ACC112 (cell line): ENCODE measurements at regions not wholly inside any gene's neighbourhood (a gene's known extent, or its start where the extent isn't known, plus 50 kb on each side); places are given as distances from the start of the nearest gene placed in this dataset.

Experiments used
- H2AFZ ChIP-seq: fragments of 200-600 bp; sonication (generic); one replicate; pipeline ENCODE4 v1.6.0; 2017; ENCODE audit warnings: antibody characterized with exemption, low read length; ENCODE audit not compliant: unreplicated experiment
- H3K27ac ChIP-seq: fragments of 200-600 bp; sonication (generic); 2 replicates; pipeline ENCODE4 v1.5.1; 2014; ENCODE audit warnings: low read depth, mild to moderate bottlenecking, antibody characterized with exemption, low read length, moderate library complexity
- H3K27me3 ChIP-seq: fragments of 200-600 bp; sonication (generic); 2 replicates; pipeline ENCODE4 v1.6.1; 2014; ENCODE audit warnings: mild to moderate bottlenecking, antibody characterized with exemption, low read length, moderate library complexity, mixed read lengths; ENCODE audit not compliant: insufficient read depth
- H3K36me3 ChIP-seq: fragments of 200-600 bp; sonication (generic); 2 replicates; pipeline ENCODE4 v1.6.1; 2016; ENCODE audit warnings: mild to moderate bottlenecking, antibody characterized with exemption, low read length, moderate library complexity, mixed read lengths; ENCODE audit not compliant: insufficient read depth
- H3K4me1 ChIP-seq: fragments of 200-600 bp; sonication (generic); one replicate; pipeline ENCODE4 v1.6.1; 2016; ENCODE audit warnings: low read length, mixed read lengths; ENCODE audit not compliant: insufficient read depth, unreplicated experiment, control insufficient read depth
- H3K4me3 ChIP-seq: fragments of 200-600 bp; sonication (generic); 2 replicates; pipeline ENCODE4 v1.5.1; 2014; ENCODE audit warnings: mild to moderate bottlenecking, low read depth, low read length
- H3K79me2 ChIP-seq: fragments of 200-600 bp; sonication (generic); one replicate; pipeline ENCODE4 v1.6.0; 2016; ENCODE audit warnings: low read length; ENCODE audit not compliant: control insufficient read depth, unreplicated experiment, insufficient read depth

DNA sequence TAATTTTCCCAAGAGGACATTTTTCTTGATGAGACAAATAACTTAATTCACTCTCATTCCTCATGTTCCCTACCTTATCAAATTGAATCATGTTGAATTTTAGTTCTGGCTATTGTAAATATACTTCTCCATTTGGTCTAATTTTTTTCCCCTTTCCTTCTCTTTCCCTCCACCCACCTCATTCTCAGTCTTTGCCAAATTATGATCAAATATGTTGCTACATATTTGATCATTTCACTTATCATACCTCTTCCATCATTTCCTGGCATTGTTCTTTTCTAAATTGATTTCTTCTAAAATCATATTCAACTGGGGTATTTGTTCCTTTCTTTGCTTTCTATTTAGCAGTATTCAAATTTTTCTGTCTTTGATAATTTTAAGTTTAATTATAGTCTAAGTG, 52.3 kb downstream of the HDGFL1 start:
- Histone ChIP-seq H2AFZ (no peak overlapping the region), H3K4me3 (no peak overlapping the region), H3K27me3 (no peaks in the 10 kb centered on the region), H3K79me2 (no peaks in the 10 kb centered on the region), H3K36me3 (no peaks in the 10 kb centered on the region), H3K4me1 (no peaks in the 10 kb centered on the region), H3K27ac (no peak overlapping the region)

DNA sequence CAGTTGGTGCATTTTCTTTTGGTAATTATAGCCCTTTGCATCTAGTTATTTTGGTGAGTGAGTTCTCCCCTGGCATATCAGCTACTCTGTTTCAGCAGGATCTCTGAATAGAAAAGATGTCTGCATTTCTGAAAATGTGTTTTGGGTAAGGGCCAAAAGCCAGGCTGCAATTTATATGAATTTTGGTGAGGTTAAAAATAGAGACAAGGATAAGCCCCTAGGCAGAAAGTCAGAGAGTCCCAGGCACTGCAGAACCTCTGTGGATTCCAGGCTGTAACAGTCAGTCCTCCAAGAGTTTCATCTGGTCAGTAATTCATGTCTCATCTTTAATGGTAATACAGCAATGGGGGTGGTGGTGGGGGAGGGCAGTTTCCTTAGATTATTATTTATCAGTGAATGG, 53.0 kb downstream of the HDGFL1 start:
- no peak overlapping the region for H3K27ac ChIP-seq
- no peaks in the 10 kb centered on the region for H3K4me1 ChIP-seq
- H3K4me3 ChIP-seq = no peak overlapping the region
- H3K79me2 ChIP-seq = no peaks in the 10 kb centered on the region
- H2AFZ ChIP-seq = no peak overlapping the region
- H3K36me3 ChIP-seq = no peaks in the 10 kb centered on the region
- H3K27me3 ChIP-seq = no peaks in the 10 kb centered on the region

DNA sequence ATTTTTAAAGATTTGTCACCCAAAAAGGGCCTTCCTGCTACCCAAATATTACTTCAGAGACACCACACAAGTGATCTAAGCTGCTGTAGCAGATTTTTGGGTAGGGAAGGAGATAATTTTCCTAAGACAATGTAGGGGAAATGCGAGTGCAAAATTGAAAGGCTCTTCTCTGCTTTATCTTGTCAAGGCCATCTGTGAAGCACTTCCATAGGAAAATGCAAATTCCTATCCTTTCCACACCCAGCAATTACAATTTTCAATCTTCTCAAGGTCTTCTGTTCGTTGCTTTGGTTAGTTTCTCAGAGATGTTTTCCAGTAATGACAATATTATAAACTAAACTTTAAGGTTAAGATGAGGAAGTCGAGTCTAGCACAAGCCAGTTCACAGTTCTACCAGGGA, 53.4 kb downstream of the HDGFL1 start:
- H3K79me2 ChIP-seq = no peaks in the 10 kb centered on the region
- no peak overlapping the region for H3K4me3 ChIP-seq
- H3K36me3 ChIP-seq = no peaks in the 10 kb centered on the region
- H2AFZ ChIP-seq = no peak overlapping the region
- no peaks in the 10 kb centered on the region for H3K27me3 ChIP-seq
- H3K4me1 ChIP-seq = no peaks in the 10 kb centered on the region
- no peak overlapping the region for H3K27ac ChIP-seq

- Histone ChIP-seq H3K79me2 (no peaks in the 10 kb centered on the region), H3K4me3 (no peak overlapping the region), H3K27me3 (no peaks in the 10 kb centered on the region), H3K4me1 (no peaks in the 10 kb centered on the region), H3K27ac (no peak overlapping the region), H2AFZ (no peak overlapping the region), H3K36me3 (no peaks in the 10 kb centered on the region)
Measured at GRCh38 chr6:22627644-22628043, 58.3 kb downstream of the HDGFL1 start.

DNA sequence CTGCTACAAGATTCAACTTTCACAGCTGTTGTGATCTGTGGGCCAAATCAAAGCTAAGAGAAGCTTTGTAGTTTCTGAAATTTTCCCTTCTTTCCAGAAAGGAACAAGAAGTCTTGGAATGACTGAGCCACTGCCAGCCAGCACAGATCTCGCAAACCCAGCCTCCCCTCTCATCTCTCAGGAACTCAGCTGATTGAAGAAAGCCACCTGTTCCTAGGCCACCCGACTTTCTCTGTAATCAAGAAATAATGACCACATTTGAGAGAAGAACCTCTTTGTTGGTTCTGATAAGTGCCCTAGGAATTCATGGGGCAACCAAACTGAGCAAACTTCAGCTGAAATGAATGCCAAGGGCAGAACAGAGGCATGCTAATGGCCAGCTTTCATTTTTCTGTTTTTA, 61.7 kb downstream of the HDGFL1 start:
- H3K4me1 ChIP-seq = no peaks in the 10 kb centered on the region
- H2AFZ ChIP-seq = no peak overlapping the region
- H3K4me3 ChIP-seq = no peak overlapping the region
- no peaks in the 10 kb centered on the region for H3K27me3 ChIP-seq
- H3K79me2 ChIP-seq = no peaks in the 10 kb centered on the region
- H3K27ac ChIP-seq = no peak overlapping the region
- H3K36me3 ChIP-seq = no peaks in the 10 kb centered on the region

DNA sequence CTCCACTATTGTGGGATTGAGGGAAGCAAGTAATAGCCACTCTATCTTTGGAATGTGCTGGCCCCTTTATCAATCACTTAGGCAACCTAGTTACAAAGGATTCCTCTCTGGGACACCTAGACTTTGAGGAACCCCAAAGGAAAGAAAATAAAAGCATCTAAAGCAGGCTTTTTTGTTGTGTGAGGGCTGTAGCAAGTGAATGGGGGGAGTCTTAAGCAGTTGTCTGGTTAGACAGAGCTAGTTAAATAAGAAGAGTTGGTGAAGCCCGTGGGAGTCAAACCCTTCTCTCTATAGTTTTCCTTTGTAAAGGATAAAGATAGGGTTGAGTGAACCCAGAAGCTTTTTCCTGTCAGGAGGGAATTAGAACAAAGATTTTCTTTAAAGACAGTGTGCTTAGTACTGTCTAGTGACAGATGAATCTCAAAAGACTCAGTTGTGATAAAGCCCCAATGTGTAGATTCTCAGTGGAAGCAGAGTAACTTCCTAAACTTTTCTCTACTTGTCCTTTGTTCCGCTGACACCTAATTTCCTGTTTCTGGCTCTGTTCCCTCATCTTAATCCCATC, 63.3 kb downstream of the HDGFL1 start:
- no peak overlapping the region for H2AFZ ChIP-seq
- H3K27me3 ChIP-seq = no peaks in the 10 kb centered on the region
- no peaks in the 10 kb centered on the region for H3K79me2 ChIP-seq
- H3K27ac ChIP-seq = no peak overlapping the region
- H3K36me3 ChIP-seq = no peaks in the 10 kb centered on the region
- H3K4me3 ChIP-seq = no peak overlapping the region
- no peaks in the 10 kb centered on the region for H3K4me1 ChIP-seq

DNA sequence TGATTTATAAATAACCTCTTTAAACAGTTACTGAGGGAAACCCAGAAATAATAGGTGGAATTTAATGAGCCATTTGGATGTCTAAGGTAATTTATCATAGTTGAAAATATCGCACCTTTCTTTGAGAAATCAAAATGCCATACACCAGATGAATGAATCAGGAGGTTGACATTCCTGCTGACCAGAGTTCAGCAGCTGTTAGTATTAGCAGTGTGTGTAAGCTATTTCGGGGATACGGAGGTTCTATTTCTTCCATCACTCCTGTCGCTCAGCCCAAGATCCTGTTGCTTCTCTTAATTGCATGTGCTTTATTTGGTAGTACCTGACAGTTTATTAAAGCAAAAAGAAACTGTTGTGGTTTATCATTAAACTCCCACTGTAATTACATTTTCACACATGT, 67.1 kb downstream of the HDGFL1 start:
- no peaks in the 10 kb centered on the region for H3K27me3 ChIP-seq
- no peaks in the 10 kb centered on the region for H3K79me2 ChIP-seq
- H3K4me3 ChIP-seq = no peak overlapping the region
- H3K27ac ChIP-seq = no peak overlapping the region
- H2AFZ ChIP-seq = no peak overlapping the region
- no peaks in the 10 kb centered on the region for H3K36me3 ChIP-seq
- H3K4me1 ChIP-seq = no peaks in the 10 kb centered on the region

- Histone ChIP-seq H3K79me2 (no peaks in the 10 kb centered on the region), H3K27ac (no peak overlapping the region), H2AFZ (no peak overlapping the region), H3K4me1 (peaks cover 5% of the 10 kb centered on the region), H3K27me3 (no peaks in the 10 kb centered on the region), H3K4me3 (no peak overlapping the region), H3K36me3 (no peaks in the 10 kb centered on the region)
Measured at GRCh38 chr6:22637782-22638181, 68.4 kb downstream of the HDGFL1 start.

DNA sequence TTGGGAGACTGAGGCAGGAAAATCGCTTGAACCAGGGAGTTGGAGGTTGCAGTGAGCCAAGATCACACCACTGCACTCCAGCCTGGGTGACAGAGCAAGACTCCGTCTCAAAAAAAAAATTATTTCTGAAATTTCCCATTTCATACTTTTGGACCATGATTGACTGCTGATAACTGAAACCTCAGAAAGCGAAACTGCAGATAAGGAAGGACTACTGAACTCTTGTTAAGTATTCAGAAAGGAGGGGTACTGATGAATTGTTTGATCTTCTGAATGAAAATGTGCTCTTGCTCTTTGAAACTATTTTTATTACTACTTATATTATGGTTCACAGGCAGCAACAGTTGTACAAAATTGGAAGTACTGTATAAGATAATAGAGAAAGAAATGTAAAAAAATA, 69.0 kb downstream of the HDGFL1 start:
- H3K27me3 ChIP-seq = no peaks in the 10 kb centered on the region
- H3K4me1 ChIP-seq = peaks cover 5% of the 10 kb centered on the region
- no peaks in the 10 kb centered on the region for H3K36me3 ChIP-seq
- no peak overlapping the region for H3K27ac ChIP-seq
- H3K4me3 ChIP-seq = no peak overlapping the region
- no peak overlapping the region for H2AFZ ChIP-seq
- H3K79me2 ChIP-seq = no peaks in the 10 kb centered on the region

DNA sequence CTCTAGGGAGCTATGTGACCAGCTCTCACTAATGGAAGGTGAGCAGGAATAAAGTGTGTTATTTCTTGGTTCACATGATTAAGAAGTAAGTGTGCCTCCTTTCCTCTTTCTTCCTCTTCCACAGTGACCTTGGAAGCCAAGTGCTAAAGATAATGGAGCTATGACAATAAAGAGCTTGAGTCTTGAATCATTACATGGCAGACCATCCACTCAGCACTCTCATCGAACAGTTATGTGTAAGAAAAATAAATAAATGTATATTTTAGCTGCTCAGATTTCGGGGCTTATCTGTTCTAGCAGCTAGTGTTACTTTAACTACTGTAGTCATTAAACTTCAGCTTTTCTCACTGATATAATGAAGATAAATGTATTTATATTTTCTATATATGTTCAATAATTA, 72.9 kb downstream of the HDGFL1 start:
- H3K36me3 ChIP-seq = no peaks in the 10 kb centered on the region
- no peak overlapping the region for H2AFZ ChIP-seq
- no peak overlapping the region for H3K4me3 ChIP-seq
- H3K79me2 ChIP-seq = no peaks in the 10 kb centered on the region
- H3K27ac ChIP-seq = no peak overlapping the region
- H3K27me3 ChIP-seq = no peaks in the 10 kb centered on the region
- H3K4me1 ChIP-seq = peaks cover 5% of the 10 kb centered on the region

- H2AFZ ChIP-seq = no peak overlapping the region
- no peak overlapping the region for H3K4me3 ChIP-seq
- H3K36me3 ChIP-seq = no peaks in the 10 kb centered on the region
- no peaks in the 10 kb centered on the region for H3K79me2 ChIP-seq
- no peak overlapping the region for H3K27ac ChIP-seq
- H3K27me3 ChIP-seq = no peaks in the 10 kb centered on the region
- H3K4me1 ChIP-seq = peaks cover 5% of the 10 kb centered on the region
Measured at GRCh38 chr6:22643780-22644179, 74.4 kb downstream of the HDGFL1 start.
